ENCODE measurements at regions not wholly inside any gene's neighbourhood (a gene's known extent, or its start where the extent isn't known, plus 50 kb on each side); places are given as distances from the start of the nearest gene placed in this dataset.

DNA sequence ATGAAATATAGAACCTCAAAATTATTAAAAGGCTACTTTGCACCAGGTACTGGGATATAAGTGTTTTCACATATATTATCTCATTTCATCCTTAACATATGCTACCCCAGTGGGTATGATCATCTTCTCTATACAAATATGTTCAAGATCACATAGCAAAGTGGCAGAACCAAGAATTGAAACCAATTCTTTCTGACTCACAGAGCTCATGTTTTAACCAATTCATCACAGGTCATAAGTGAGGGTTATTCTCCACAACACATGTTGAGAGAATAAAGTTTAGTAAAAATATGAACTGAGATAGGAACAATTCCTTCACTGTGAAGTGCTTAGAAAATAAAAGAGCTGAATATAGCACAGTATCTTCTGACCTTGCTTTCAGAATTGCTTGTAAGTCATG, 442.9 kb upstream of the RASGEF1B start:
- no peak overlapping the region for H3K4me3 ChIP-seq (ENCODE audit: low read depth, low read length)
- no peak for DNase-seq (ENCODE audit: low read depth)

DNA sequence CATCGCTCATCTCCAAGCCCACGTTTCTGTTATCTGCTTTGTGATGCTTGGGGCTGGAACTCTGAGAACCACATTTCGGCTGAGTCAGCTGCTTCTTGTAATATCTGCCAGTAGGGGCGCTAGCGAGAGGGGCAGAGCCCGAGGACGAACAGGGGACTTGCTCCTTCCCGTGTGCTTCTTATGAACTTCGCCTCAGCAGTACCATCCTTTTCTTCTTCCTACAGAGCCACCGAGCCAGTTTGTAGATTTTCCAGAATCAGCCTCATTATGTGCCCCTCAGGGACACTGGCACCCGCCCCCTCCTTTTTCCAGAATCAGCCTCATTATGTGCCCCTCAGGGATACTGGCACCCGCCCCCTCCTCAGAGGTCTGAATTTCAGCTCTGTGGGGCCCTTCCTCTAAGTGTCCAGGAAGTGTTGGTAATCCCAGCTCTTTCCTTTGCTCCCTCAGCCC, 441.7 kb upstream of the RASGEF1B start:
- H3K4me3 ChIP-seq (ENCODE audit: low read depth, low read length) = no peak overlapping the region
- DNase-seq (ENCODE audit: low read depth) = peak; percentile 1

DNA sequence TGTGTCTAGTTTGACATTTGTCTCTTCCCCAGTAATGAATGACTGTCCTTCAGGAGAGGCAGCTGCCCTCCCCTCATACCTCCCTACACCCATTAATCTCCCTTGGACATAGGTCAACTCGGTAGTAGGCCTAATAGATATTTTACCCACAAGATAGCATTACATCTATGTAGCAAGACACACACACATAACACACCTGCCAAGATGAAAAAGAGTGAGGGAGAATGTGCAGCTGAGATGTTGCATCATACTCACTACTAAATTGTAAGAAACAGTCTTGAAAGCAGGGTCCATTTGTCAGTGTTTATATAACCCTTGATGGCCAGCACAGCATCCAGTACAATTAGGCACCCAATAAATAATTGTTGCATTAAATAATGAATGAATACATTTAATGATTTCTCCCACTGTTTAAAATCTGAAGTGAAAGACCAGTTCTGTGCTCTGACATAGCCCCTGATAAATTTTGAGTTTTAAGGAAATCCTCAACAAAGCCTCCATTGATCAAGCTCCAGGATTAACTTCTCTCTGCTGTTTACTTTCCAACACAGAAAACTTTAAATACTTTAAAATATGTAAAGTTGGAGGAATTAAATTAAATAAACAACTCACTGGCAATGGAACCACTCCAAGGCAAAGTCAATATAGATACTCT, 440.8 kb upstream of the RASGEF1B start:
- no peak overlapping the region for H3K4me3 ChIP-seq (ENCODE audit: low read depth, low read length)
- DNase-seq (ENCODE audit: low read depth) = no peak

DNA sequence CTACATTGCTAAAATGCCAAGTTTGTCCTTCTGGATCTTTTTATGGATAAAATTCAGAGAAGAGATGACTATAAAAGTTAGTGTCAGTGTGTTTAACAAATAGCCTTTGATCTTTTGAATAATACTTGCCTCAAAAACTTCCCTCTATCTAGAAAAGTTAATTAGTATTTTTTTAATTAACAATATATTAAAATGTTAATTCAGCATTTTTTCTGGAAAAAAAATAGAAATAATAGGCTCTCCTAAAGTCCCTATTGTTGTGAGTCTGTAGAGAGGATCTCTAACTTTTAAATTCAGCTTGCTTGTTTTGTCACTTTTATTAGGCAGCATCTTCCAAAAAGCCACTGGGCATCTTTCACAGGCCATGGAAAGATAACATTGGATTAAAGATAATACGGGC, 435.2 kb upstream of the RASGEF1B start:
- no peak overlapping the region for H3K4me3 ChIP-seq (ENCODE audit: low read depth, low read length)

DNA sequence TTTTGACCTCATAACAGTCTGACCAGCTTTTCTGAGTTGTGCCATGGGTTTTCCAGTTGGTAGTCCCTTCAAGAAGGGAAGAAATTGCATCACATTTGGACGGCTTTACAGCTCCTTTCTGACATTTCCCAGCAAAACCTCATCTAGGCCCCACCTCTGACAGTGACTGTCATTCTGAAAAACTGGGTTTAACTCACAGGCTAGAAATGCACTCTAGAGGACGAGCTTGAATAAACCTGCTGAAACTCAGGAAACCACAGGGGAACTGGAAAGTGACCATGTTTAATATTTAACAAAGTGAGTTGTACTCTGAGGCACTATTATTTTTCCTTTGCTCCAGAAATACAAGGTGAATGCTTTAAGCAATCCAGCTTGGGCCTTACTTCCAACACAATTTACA, 434.3 kb upstream of the RASGEF1B start:
- DNase-seq (ENCODE audit: low read depth) = no peak
- H3K4me3 ChIP-seq (ENCODE audit: low read depth, low read length) = no peak overlapping the region

More for the DNA sequence above, 435.2 kb upstream of the RASGEF1B start:
- DNase-seq (ENCODE audit: low read depth) = no peak

DNA sequence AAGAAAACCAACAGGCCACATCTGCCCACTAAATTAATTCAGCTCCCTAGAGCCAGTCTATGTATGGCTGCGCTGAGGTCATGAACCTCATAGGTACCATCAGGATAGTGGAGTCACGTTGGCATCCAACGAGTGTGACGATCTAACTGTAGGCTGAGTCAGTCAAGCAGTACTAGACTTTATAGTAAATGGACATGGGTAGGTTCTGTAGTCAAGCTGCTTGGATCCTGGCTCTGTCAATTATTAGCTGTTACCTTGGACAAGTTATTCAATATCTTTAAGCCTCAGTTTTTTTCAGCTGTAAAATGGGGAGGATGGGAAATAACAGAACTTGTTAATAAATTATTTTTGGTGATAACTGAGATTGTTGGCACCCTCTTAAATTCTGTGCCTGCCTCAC, 432.4 kb upstream of the RASGEF1B start:
- DNase-seq (ENCODE audit: low read depth) = no peak
- no peak overlapping the region for H3K4me3 ChIP-seq (ENCODE audit: low read depth, low read length)

DNA sequence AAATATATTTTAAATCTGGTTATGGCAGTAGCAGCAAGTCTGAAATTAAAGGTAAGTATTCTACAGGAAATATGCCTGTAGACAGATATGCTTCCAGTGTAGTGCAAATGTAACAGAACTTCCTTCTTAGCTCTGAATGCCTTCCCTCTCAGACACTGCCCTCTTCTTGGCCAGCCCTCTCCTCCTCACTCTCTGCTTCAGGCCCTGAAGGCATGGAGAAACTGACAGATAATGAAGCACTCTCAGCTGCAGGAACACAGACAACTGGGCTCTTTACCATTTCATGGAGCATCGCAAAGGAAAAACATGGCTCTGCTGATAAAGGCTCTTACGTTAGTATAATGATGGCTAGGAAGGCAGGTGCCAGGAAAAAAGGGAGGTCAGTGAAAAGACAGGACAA, 431.5 kb upstream of the RASGEF1B start:
- no peak for DNase-seq (ENCODE audit: low read depth)
- no peak overlapping the region for H3K4me3 ChIP-seq (ENCODE audit: low read depth, low read length)

DNA sequence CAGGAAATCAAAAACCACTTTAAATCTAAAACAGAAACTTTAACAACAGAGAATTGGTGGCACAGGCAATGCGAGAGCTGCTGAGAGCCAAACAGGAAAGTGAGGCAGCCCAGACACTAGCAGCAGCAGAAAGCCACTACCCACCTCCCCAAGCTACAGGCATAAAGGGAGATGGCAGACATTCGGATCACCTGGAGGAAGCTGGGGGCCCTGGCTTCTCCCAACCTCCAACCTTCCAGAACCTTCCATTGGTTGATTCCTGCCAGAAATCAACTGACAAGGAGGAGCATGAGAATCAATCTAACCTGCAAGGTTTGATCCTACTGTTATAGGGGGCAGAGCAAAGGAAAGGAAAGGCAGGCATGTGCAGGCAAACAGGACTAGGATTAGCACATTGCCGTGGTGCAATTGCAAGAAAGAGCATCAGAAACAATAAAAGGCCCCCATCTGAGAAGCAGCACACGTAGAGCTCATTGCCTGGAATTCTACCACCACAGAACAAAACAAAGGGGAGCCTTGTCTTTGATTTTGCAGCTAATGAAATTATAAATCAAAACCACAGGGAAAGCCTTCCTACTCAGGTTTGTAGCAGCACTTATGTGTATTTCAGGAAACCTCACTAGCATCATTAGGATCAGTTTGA, 427.3 kb upstream of the RASGEF1B start:
- no peak for DNase-seq (ENCODE audit: low read depth)
- no peak overlapping the region for H3K4me3 ChIP-seq (ENCODE audit: low read depth, low read length)

DNA sequence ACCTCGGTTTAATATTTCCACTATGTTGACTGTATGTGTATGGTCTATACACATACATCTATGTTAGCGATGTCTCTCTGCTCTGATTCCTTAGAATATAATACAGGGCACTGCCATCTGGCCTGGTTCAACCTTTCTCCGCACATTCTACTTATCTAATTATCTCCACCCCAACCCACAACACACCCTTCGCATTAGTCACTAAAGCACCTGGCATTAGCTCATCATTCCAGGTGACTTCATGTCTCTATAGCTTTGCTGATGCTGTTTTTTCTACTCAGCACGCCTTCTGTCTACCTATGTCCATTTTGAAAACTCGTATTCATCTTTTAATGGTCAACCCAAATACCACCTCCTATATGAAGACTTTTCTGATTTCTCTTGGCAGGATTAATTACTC, 425.2 kb upstream of the RASGEF1B start:
- no peak for DNase-seq (ENCODE audit: low read depth)
- H3K4me3 ChIP-seq (ENCODE audit: low read depth, low read length) = no peak overlapping the region

DNA sequence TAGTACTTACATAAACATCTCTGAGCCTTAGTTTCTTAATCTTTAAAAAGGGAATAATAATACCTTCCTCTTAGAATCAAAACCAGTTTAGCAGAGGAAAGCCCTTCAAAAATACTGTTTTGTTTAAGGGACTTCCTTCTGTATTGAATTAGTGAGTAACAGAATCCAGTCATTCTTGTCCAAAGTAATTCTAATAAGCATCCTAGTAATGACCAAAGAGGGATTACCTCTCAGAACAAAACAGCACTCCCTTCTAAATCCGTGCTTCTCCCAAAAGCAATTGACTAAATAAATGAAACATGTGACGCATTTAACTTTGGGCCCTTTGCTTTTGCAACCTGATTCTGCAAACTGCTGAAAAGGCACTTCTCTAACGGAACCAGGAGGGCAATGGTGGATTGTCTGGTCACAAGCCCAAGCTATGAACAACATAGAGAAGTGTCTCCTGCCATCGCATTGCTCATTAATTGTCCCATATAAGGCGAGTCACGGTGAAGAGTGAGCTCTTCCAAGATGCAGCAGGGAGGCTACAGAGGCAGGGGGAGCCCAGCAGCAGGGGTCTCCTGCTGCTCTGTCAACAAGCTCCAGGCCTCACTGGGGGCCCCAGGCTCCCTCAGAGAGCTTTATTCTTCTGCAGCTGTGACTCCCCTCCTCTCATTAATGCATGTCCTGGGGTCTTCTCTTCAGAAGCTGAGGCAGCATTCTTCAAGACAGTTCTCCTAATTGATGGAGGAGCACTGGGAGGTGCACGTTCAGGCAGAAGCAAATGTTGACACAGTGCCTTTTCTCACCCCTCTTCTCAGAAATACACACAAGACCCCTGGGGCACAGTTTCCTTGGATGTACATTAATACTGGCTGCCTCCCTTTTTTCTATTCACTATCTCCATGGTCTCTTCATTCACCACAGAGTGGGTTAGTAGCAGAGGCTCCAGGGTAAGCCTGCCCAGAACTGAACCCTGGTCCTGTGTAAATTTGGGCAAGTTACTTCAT, 419.6 kb upstream of the RASGEF1B start:
- H3K4me3 ChIP-seq (ENCODE audit: low read depth, low read length) = no peak overlapping the region
- DNase-seq (ENCODE audit: low read depth) = no peak

DNA sequence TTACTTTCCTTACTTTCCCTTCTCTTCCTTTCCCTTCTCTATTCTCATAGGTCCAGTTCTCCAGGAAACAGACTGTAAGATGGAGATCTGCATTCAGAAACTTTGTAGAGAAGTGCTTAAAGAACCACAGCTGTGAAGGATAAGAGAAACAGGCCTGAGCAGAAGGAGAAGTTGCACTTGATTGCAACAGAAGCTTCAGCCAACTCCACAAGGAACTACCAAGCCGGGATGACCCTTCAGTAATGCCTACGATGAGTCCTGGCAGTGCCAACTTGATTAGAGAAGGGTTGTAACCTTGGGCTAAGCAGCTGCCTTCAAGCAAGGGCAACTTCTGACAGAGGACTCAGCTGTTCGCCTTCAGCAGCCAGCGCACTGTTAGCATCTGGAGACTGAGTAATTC, 413.3 kb upstream of the RASGEF1B start:
- H3K4me3 ChIP-seq (ENCODE audit: low read depth, low read length) = no peak overlapping the region
- no peak for DNase-seq (ENCODE audit: low read depth)

DNA sequence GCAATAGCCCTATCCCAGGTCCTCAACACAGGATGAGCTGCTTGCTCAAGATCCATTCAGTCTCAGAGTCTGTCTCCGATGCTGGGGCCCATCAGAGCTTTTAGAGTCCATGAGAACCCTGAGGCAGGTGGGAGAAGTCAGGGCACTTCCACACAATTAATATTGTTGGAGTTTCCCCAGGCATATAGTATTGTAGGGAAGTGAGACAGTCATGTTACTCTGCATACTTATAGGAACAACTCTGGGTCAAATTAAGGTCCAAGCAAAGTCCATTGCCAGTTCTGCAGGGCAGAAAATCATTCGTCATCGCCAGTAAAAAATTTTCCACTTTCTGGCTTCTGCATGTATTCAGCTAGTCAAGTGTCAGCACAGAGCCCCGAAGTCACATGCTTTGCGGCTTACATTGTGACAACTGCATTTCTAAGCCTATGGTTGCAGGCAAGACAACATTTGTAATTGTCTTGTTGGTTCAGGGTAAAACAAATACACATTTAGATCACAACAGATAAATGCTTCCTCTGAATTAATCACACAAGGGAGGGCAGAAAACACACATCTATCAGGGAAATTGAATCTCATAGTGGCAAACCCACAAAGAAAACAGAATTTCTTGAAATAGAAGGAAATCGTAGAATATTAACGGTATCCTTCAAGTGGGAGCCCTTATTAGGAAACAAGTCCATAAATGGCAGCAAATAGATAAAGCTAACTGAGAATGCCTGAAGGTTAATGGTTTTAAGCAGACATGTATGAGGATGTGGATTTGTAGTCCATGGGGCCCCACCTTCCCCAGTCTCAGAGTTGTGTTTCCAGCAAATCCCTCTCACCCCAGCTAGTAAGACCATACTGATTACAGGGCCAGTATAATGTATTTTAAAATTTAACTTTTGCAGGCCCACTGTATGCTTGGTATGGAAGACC, 412.1 kb upstream of the RASGEF1B start:
- no peak for DNase-seq (ENCODE audit: low read depth)
- H3K4me3 ChIP-seq (ENCODE audit: low read depth, low read length) = no peak overlapping the region

DNA sequence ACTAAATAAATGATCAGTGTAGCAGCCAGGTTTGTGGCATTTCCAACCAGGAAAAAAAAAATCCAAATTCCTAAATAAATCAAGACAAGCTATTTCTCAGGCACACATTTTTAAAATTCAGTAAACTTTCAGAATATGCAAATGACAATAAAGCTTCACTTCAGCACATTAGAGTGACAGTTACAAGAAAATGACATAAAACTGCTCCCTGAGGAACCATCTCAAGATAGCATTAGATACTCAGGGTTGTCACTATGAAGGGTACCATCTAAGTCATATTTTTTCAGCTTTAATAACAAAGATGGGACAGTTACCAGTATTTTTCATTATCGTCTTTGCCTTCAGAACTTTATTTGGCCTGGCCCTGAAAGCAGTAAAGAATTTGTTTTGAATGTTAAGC, 411.3 kb upstream of the RASGEF1B start:
- no peak for DNase-seq (ENCODE audit: low read depth)

DNA sequence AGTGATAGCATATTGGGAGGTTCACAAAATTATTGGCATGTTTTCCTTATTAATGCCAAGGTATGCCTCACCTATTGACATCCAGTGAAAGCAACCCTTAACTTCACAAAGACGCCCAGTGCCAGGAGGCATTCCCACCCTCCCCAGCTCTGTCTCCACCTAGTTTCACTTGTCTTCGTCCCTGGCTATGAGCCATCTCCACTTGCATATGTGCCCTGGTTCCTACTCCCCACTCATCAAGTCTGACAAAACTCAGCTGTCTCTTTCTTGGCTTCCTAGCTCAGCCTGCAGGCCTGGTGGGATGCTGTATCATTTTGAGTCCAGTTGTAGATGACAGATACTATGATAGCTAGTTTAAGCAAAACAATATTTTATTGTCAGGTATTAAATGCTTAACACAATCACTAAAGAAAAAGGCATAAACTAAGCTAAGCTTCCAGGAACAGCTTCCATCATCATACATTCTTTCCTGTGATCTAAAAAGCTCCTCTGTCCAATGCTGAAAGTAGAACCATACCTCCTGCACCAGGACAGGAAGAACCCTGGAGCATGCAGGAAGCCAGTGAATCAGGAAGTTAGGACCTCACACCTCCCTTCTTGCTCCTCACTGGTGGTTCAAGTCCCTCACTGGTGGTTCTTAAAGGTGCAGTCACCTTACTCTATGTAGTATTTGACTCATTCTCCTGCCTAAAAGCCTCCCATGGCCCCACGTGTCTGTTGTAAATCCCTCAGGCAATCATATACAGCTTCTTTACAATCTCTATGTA, 410.3 kb upstream of the RASGEF1B start:
- DNase-seq (ENCODE audit: low read depth) = no peak
- no peak overlapping the region for H3K4me3 ChIP-seq (ENCODE audit: low read depth, low read length)

More for the DNA sequence above, 411.3 kb upstream of the RASGEF1B start:
- no peak overlapping the region for H3K4me3 ChIP-seq (ENCODE audit: low read depth, low read length)

DNA sequence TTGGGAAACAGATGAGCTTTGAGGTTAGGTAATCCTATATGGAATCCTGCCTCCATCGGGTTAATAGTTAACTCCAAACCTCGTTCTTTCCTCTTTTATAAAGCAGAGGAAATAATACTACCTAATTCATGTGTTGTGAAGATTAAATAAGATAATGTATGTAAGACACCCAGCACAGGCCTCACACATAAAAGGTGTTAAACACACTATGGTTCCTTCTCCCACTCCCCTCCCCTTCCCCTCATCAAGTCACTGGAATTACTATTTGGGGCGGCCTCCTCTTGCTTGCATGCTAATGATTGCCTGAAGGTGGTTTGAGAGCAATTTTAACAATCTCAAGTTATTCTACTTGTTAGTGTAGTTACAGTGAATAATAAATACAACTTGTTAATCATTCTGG, 404.4 kb upstream of the RASGEF1B start:
- no peak for DNase-seq (ENCODE audit: low read depth)
- H3K4me3 ChIP-seq (ENCODE audit: low read depth, low read length) = no peak overlapping the region

DNA sequence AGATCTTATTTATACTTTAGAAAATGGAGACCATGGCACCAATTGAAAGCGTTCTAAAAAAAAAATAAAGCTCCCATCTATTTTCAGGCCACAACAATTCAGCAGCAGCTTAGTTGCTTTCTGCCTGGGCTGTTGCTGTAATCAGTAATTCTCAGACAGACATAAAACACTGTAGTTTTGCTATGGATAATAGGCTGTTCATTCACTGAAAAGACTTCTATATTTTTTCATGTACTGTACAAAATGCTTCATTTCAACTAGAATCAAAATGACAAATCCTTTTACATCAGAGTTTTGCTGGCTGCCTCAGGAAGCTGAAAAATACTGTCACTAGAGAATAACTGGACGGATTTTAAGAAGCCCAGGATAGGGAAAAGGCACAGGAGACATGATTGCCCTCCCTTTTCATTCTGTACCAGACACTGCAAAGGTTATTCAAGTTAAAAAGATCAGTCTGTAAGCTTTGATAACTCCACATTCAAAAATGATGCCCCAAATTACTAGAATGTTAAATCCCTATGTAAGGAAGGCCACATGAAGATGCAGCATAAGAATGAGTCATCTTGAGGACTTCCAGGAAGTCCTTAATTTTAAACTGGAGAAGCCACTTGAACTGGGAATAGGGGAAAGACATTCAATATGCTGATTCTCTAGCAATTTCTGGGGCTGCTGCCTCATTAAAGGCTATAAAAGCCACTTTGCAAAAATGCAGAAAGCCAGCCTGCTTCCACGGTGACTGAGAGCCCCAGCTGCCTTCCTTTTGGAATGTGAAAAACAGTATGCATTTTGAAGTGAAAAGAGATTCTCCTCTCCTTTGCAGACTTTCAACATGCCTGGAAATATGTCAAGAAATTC, 403.2 kb upstream of the RASGEF1B start:
- DNase-seq (ENCODE audit: low read depth) = no peak
- no peak overlapping the region for H3K4me3 ChIP-seq (ENCODE audit: low read depth, low read length)

DNA sequence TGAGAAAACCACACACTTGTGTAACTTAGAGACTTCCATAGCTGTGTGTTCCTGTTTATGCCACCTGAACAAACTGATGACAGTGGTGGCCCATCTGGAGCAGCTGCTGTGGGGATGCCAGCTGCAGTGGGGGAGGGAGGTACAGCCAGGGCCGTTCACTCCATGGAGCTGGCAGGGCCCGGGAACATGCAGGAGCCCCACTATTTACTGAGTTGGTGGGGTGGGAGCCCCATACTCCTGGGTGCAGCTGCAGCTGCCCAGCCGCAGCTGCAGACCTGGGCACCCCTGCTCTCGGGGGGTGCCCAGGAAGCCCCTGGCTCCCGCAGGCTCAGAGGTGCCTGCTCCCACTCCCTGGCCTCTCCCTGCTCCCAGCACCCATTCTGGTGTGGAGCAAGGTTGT, 398.6 kb upstream of the RASGEF1B start:
- H3K4me3 ChIP-seq (ENCODE audit: low read depth, low read length) = no peak overlapping the region
- DNase-seq (ENCODE audit: low read depth) = no peak

DNA sequence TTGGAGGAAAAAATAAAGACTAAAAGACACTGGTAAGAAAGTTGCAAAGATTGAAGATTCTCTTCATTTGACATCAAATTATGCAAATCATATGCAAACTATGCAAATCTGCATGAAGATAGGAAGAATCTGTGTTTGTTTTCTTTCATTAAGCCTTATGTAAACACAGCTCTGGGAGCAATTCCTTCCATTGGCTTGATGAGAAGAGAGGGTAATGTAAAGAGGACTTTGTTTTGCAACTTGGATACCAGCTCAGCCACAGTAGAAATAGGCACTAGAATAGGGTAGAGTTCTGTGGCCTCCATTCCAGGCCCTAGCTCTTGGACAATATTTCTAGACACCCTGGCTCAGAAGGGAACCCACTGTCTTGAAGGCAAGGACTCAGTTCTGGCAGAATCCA, 388.4 kb upstream of the RASGEF1B start:
- no peak overlapping the region for H3K4me3 ChIP-seq (ENCODE audit: low read depth, low read length)
- DNase-seq (ENCODE audit: low read depth) = no peak

Measured in skeletal muscle cell (primary cell).